GM19239 (cell line): ENCODE measurements at regions not wholly inside any gene's neighbourhood (a gene's known extent, or its start where the extent isn't known, plus 50 kb on each side); places are given as distances from the start of the nearest gene placed in this dataset.

Experiments
- DNase-seq: peaks from one replicate; pipeline ENCODE4 v3.0.0; 2011; ENCODE audit warnings: low spot score; ENCODE audit not compliant: insufficient read length
- FAIRE-seq: peaks from 2 replicates; lab custom pipeline; 2011; peaks lifted over from hg19 to GRCh38; lab: Jason Lieb, UNC

DNA sequence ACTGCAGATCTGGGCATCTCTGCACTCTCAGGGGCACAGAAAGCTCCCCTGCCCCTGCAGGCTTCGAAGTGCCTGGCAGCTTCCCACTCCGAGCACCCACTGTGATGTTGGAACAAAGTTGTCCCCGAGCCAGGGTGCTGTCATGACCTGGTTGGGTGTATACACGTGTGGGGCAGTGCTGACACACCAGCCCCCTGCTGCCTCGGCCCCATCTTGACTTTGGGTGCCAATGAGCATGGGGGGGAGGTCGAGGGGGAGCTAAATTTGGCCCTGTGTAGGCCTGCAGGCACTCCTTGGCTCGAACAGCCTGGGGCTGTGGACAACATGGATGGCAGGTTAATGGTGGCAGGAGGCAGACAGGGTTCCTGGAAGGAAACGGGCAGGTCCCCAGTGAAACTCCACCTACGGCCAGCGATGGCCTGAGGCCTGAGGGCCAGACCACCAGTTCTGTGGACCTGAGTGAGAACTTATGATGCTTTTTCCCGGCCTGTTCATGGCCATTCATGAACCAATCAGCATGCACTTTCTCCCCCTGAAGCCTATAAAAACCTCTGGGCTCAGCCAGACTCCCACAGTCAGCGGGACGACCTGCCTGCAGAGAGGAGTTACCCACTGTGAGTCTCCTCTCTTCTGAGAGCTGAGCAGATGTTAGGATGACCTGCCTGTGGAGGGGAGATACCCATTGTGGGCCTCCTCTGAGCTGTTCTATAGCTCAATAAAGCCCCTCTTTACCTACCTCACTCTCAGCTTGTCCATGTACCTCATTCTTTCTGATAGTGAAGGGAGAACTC is 1029.1 kb upstream of the GBE1 start:
- no peak for FAIRE-seq

DNA sequence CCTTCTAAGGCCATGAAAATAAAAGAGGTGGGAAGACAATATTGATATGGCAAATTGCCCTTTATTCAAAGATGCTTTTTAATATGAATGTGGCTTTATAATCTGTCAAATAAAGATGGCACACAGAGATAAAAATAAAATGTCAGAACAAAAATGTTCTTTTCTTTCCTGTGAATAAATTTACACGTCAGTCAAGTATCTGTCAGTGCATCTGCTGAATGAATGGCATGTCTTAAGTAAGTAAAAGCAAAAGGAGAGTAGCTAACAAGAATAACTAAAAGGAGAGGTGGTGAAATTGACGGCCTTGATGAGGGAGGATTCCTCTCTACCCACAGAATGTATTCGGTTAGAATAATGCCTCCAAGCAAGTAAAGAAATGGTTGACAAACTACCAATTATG is 1021.7 kb upstream of the GBE1 start:
- no peak for DNase-seq
- FAIRE-seq, result no peak

More for the DNA sequence above, 1029.1 kb upstream of the GBE1 start:
- DNase-seq, result no peak

DNA sequence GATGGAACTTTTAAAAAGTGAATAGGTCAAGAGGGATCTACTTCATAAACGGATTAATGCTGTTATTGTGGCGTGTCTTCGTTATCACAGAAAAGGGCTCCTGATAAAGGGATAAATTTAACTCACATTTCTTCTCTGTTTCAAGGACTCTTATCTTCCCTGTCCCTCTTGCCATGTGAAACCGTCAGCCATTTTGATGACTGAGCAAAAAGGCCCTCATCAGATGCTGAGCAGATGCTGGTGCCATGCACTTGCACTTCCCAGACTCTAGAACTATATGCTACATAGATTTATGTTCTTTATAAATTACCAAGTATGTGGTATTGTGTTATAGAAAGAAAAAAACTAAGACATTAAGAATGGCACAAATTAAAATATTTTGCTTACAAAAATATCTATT is 1011.8 kb upstream of the GBE1 start:
- DNase-seq (no peak), FAIRE-seq (no peak)

DNA sequence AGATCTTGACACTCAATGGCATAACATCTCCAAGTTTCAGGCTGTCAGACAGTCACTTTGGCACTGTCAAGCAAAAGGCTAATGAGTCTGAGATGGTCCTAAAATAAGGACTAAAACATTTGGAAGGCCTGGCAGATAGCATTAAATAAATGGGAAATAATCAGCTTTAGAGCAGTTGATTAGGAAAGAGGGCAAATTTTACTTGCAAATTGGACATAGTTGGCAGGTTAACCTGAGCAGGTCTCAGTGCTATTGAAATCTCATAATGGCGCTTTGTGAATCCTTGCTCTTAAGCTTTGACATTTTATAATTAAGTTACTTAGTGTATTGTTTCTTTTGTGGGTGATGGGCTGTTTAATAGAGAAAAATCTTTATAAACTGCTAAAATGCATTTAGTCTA is 1003.1 kb upstream of the GBE1 start:
- no peak for FAIRE-seq
- DNase-seq, result no peak

DNA sequence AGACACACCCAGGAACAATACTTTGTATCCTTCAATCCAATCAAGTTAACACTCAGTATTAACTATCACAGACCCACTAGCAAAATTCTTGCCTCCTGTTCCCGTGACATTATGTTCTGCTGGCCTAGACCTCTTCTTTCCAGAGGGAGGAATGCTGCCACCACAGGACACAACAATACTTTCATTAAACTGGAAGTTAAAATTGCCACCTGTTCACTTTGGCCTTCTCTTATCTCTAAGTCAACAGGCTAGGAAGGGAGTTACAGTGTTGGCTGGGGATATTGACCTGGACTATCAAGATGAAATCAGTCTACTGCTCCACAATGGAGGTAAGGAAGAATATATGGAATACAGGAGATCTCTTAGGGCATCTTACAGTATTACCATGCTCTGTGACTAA is 1000.4 kb upstream of the GBE1 start:
- FAIRE-seq, result no peak
- no peak for DNase-seq

DNA sequence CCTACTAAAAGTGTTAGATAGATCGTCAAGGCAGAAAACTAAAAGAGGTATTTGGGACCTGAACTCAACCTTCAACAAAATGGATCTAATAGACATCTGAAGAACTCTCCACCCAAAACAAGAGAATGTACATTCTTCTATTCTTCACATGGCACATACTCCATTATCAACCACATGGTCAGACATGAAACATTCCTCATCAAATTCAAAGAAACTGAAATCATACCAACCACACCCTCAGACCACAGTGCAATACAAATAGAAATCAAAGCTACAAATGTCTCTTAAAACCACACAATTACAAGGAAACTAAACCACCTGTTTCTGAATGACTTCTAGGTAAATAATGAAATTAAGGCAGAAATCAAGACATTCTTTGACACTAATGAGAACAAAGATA is 984.1 kb upstream of the GBE1 start:
- FAIRE-seq (no peak), DNase-seq (no peak)

DNA sequence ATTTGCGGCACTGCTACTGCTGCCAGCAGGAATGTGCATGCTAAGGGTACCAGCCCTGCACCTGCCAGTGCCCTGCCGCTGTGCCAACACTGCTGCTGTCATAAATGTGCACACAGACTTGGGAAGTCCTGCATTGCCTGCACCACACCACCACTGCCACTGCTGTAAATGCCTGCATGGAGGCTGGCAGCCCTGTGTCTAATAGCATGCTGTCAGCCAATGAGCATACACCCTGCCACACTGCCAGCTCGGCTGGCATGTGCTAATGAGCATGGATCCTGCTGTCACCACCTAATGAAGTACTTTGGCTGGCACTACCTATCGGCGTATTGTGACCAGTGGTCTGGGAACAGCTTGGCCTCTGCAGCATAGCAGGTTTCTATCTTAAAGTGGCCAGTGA is 981.8 kb upstream of the GBE1 start:
- no peak for DNase-seq
- FAIRE-seq, result no peak

DNA sequence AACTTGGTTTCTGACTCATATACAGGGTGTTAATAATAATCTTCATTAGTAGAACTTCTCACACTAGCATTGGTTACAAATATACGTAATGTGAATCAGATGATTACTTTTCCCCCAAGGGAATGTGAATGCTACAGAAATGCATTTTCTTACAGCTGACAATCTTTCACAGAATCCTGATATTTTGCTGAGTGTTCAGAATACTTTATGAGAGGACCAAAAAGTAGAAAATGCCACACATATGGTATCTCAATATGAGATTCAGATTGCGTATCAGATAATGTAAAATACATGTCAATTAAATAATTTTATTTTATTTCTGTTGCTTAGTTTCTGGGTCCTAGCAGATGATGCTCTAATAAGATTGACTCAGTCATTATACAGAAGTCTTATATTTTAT is 979.9 kb upstream of the GBE1 start:
- no peak for DNase-seq

DNA sequence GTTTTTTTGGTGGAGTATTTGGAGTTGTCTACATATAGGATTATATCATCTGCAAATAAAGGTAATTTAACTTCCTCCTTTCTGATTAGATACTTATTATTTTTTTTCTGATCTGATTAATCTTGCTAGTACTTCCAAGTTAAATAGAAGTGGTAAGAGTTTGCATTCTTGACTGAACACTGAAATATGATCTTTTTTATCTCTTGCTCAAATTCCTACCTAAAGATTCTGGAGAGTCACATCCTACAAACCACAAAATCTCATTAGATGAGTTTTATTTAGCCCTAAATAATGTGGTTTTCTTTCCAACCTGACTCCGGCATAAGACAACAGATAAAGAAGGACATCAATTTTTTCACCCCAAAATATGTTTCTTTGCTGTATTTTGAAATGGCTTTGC is 977.9 kb upstream of the GBE1 start:
- FAIRE-seq, result no peak
- no peak for DNase-seq

More for the DNA sequence above, 979.9 kb upstream of the GBE1 start:
- no peak for FAIRE-seq

DNA sequence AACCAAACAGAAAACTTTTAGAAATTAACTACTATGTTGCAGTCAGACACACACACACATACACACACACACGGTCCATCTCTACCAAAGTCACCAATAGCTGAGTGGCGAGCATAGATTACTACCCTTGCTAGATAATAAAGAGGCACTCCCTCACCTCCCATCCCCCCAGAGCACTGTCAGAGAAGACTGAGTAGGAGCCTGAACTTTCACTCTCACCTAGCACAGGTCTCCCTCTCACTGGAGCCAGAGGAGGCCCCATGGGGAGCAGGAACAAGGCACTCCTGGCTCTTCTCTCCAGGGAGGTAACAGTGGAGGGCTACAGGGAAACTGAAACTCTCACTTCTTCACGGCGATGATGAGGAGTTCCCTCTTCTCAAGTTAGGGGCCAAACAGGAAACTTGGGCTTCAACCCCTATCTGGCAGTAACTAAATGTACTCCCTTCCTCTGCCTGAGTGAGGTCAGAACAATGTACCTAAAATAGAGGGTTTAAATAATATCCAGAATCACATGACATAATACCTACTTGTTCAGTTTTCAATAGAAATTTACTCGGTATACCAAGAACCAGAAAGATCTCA is 975.3 kb upstream of the GBE1 start:
- FAIRE-seq (no peak), DNase-seq (no peak)

DNA sequence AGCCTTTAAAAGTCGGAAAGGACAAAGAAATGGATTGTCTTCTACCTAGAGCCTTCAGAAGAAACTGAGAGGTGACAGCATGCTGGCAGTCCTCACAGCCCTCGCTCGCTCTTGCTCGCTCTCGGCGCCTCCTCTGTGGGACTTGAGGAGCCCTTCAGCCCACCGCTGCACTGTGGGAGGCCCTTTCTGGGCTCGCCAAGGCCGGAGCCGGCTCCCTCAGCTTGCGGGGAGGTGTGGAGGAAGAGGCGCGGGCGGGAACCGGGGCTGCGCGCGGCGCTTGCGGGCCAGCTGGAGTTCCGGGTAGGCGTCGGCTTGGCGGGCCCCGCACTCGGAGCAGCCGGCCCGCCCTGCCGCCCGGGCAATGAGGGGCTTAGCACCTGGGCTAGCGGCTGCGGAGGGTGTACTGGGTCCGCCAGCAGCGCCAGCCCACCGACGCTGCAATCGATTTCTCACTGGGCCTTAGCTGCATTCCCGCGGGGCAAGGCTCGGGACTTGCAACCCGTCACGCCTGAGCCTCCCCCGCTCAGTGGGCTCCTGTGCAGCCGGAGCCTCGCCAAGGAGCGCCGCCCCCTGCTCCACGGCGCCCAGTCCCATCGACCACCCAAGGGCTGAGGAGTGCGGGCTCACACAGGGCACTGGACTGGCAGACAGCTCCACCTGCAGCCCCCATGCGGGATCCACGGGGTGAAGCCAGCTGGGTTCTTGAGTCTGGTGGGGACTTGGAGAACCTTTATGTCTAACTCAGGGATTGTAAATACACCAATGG is 953.8 kb upstream of the GBE1 start:
- DNase-seq, result no peak
- FAIRE-seq, result no peak

DNA sequence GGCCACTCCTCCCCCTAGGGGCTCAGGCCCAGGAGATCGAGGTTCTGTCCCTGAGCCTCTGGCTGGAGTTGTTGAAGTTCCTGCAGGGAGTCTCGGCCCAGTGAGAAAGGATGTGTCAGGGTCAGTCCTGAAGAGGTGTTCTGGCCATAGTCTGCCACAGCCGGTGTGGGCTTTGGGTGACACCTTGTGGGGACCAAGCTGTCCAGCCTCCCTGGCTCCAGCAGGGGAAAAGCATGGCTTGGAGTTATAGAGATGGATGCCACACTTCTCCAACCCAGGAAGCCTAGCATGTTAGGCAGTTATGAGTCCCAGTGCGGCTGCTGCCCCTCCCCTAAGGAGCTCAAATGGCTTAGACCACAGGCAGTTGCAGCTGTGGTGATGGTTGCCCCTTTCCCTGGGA is 945.6 kb upstream of the GBE1 start:
- no peak for FAIRE-seq

DNA sequence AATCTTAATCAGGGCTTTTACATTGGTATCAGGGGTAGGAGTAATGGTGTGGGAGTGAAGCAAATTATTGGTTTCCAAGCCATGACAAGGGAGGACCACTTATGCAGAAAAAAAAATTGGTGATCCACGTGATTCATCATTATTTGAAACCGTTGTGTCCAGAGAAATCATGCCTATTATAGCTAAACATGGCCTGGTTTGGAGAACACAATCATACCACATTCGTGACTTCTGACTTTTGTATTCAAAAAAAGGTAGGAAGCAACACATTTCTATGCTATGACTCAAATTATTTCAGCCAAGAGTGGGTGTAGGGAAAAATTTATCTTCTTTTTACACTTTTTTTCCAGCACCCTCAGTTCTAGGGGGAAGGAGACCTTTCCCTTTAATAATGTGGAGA is 924.3 kb upstream of the GBE1 start:
- DNase-seq (no peak), FAIRE-seq (no peak)

More for the DNA sequence above, 945.6 kb upstream of the GBE1 start:
- DNase-seq, result no peak

DNA sequence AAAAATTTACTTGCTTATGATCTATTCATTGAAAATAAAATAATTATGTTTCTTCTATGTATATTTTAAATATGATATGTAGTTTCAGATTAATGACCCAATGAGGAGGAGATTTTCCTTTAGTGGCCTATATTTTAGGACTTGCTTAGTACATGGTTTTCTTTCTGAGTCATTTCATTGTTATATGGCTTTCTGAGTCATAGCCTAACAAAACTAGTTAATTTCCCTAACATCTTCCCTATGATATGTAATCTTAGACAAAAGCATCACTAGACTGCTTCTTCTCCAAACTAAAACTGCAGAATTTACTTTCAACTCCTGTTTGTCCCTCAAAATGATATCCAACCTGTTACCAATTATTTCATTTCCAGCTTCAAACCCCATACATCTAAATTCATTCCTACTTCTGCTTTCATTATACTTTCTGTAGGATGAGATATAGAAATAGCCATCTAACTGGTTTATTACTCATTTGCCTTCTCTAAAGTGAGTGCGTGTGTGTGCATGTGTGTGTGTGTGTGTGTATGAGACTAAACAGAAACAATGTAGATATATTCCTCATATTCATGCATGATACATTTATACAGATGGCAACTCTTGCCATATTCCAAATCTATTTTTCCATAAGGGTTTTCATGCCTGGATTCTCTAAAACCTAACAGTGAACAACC is 915.0 kb upstream of the GBE1 start:
- no peak for DNase-seq
- FAIRE-seq, result no peak

DNA sequence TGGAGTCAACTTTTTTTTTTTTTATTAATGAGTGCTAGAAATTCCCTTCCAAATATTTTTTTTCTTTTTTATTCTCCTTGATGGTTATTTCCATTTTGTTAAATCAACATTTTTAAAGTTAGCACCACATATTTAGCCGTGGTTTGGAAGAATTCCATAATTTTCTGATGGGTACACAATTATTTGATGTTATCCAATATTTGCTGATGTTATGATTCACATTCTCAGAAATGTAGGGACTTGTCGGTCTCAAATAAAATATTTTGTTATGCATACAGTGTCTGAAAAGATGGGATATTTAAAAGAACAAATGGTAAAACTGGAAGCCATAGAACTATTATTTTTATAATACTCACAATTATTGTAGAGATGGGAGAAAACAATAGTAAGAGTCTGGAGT is 911.5 kb upstream of the GBE1 start:
- FAIRE-seq, result no peak

DNA sequence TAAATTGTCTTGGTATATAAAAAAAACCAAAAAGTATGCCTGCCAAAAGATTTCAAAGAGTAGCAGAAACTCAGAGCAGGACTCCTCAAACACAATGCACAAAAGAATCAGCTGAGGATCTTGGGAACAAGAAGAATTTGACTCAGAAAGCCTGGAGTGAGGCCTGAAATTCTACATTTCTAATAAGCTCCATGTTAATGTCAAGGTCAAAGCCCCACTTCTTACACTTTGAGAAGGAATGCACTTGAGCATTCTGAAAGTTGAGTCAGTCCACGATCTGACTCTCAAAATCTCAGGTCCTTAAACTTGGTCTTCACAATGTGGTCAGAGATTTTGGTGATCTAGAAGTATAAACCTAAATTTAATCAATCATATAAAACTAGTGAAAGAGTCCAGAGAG is 910.0 kb upstream of the GBE1 start:
- no peak for DNase-seq

More for the DNA sequence above, 911.5 kb upstream of the GBE1 start:
- no peak for DNase-seq

DNA sequence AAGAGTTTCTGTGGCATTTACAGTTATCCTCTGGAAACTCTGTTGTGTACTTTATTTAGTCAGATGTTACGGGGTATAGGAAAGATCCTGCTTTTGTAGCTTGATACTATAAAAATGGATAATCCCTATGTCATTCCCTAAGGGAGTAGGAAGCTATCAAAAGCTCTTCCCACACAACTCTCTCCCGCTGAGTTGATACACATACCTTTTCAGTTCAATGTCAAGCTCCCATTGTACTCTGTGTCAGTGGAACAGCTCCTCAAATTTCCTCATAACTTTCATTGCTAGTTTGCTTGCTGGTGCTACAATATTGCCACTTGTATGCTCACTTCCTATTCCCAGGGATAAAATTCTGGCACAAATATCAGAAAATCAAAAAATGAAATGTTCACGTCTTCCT is 893.3 kb upstream of the GBE1 start:
- DNase-seq (no peak), FAIRE-seq (no peak)

More for the DNA sequence above, 910.0 kb upstream of the GBE1 start:
- no peak for FAIRE-seq

DNA sequence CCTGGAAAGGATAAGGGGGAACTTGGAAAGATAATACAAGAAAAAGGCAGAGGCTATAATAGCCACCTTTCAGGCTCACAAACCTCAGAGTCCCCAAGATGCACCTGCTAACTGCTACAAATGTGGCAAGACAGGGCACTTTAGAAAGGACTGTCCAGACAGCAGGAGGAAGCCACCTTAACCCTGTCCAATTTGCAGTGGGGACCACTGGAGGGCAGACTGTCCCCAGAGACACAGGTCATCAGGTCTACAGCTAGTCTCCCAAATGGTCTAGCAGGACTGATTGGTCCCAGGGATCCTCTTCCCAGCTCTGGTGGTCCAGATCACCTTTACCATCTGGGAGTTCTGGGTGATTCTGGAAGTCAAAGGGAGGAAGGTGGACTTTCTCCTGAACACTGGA is 882.5 kb upstream of the GBE1 start:
- DNase-seq, result no peak

DNA sequence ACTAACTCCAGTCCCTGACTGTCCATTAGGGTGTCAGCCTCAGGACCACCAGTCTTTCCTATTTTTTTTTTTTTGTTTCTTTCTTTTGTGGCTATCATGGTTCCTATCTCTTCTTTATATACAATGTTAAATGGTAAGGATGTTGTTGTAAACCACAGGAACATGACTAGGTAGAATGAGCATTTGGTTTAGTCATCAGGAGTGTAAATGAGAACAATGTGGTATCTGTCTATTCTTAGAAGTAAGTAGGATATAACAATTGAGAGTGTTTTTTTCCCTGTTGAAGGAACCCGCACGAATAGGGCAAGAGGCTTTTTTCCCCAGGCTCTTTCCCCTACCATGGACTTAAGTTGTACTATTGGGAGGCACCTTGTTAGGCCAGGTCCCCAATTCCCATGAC is 880.3 kb upstream of the GBE1 start:
- DNase-seq, result no peak
- FAIRE-seq, result no peak

More for the DNA sequence above, 882.5 kb upstream of the GBE1 start:
- FAIRE-seq, result no peak

DNA sequence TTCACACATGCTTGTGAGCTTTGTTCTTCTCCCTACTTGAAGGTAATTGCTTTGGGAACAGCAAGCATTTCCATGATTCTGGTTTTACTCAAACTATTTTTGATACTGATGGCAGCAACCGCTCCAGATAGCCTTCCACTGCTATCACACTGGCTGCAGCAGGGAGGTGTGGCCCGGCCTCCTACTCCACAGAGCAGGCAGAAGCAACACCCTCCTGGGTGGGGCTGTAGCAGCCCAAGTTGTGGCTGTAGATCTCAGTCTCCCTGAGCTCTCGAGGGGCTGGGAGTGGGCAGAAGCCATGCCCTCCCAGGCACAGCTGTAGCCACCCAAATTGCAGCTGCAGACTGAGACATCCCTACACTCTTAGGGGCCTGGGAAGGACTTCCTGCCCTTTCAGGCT is 878.8 kb upstream of the GBE1 start:
- FAIRE-seq, result no peak
- no peak for DNase-seq

DNA sequence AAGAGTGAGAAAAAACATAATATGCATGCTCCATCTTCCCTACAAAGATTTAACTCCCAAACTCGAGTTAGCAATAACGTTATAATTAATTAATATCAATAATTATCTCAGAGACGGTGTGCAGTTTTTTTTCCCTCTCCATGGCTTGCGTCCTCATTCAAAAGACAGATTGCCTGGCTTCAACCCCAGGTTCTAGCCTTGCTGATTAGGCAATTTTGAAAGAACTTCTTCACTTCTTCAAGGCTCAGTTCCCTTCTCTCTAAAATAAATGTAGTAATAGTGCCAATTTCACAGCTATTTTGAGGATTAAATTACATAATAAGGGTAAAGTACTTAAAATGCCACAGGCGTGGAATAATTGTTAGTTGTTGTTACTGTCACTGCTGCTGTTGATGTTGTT is 876.1 kb upstream of the GBE1 start:
- no peak for FAIRE-seq
- DNase-seq, result no peak
